Activated CD8-positive, alpha-beta T cell treated with anti-CD3 and anti-CD28 coated beads for 36 hours (primary cell): ENCODE measurements at regions not wholly inside any gene's neighbourhood (a gene's known extent, or its start where the extent isn't known, plus 50 kb on each side); places are given as distances from the start of the nearest gene placed in this dataset.

ENCODE experiments used
- ATAC-seq: fragments of 200-7000 bp; cut with Tn5 transposase; one replicate; pipeline ENCODE4 v1.10.0; 2021; ENCODE audit warnings: mild to moderate bottlenecking, moderate library complexity
- CTCF ChIA-PET: fragments of 350-600 bp; sonication (Branson Sonifier 250); formaldehyde crosslinking; loops from one replicate; lab custom pipeline; 2021; ENCODE audit warnings: antibody characterized with exemption; lab: Charles Lee
- POLR2A ChIA-PET: fragments of 350-600 bp; sonication (Branson Sonifier 250); formaldehyde crosslinking; loops from one replicate; lab custom pipeline; 2021; ENCODE audit warnings: antibody characterized with exemption; lab: Charles Lee
- DNase-seq: peaks from one replicate; pipeline ENCODE4 v3.0.0-alpha.2; 2020
- H3K27ac Mint-ChIP-seq: one replicate; pipeline ENCODE4 v1.8.0; 2021; ENCODE audit warnings: mild to moderate bottlenecking, mixed read lengths
- H3K27me3 Mint-ChIP-seq: one replicate; pipeline ENCODE4 v1.8.0; 2021; ENCODE audit warnings: mixed read lengths
- H3K36me3 Mint-ChIP-seq: one replicate; pipeline ENCODE4 v1.8.0; 2021; ENCODE audit warnings: low read depth, mixed read lengths
- H3K4me1 Mint-ChIP-seq: one replicate; pipeline ENCODE4 v1.8.0; 2021; ENCODE audit warnings: low read depth, mixed read lengths
- H3K4me3 Mint-ChIP-seq: one replicate; pipeline ENCODE4 v1.8.0; 2021; ENCODE audit warnings: mild to moderate bottlenecking, moderate library complexity, mixed read lengths
- H3K9me3 Mint-ChIP-seq: one replicate; pipeline ENCODE4 v1.8.0; 2021; ENCODE audit warnings: mixed read lengths
- CTCF ChIP-seq: fragments of 200-600 bp; IDR thresholded peaks from one replicate; pipeline ENCODE4 v1.8.0; 2022; ENCODE audit warnings: antibody characterized with exemption, mild to moderate bottlenecking
- intact Hi-C: fragments of 100-400 bp; cut with micrococcal nuclease; formaldehyde crosslinking; loops from one replicate; pipeline ENCODE4 v1.10.0; 2022

DNA sequence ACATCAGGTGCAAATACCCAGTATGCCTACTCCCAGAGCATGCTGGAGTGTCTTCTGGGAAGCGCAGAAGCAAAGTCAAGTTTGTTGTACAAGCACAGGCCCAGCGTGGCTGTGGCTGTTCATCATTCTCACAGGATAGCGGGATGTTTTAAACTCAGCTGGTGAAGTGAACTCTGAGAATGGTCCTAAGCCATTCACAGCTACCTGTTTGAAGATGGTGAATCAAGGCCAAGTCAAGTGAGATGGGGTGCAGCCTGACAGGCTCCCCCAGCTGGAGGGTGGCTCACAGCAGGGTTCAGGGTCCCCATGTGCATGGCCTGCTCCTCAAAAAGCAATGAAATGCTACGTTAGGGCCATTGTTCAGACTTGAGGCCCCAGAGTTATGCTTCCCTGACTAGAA is 304.7 kb upstream of the FOXQ1 start:
- Mint-ChIP-seq H3K27ac (no peak overlapping the region), H3K4me3 (no peak overlapping the region), H3K36me3 (no peaks in the 10 kb centered on the region), H3K9me3 (no peaks in the 10 kb centered on the region), H3K27me3 (peaks cover 8% of the 10 kb centered on the region), H3K4me1 (no peaks in the 10 kb centered on the region)
- no peak for ATAC-seq
- intact Hi-C loops, result no loop called here
- no peak for DNase-seq
- no peak for TF ChIP-seq CTCF
- ChIA-PET CTCF (no interaction called here), POLR2A (no interaction called here)

GRCh38 chr6:1004885-1005630 is 306.8 kb upstream of the FOXQ1 start:
- H3K4me3 Mint-ChIP-seq, result no peak overlapping the region
- H3K36me3 Mint-ChIP-seq, result no peaks in the 10 kb centered on the region
- ChIA-PET POLR2A (no interaction called here), CTCF (no interaction called here)
- no peak for TF ChIP-seq CTCF
- no peaks in the 10 kb centered on the region for H3K4me1 Mint-ChIP-seq
- H3K27ac Mint-ChIP-seq, result no peak overlapping the region
- no peaks in the 10 kb centered on the region for H3K9me3 Mint-ChIP-seq
- peaks cover 10% of the 10 kb centered on the region for H3K27me3 Mint-ChIP-seq
- DNase-seq, result no peak
- ATAC-seq, result no peak
- intact Hi-C loops, result no loop called here

DNA sequence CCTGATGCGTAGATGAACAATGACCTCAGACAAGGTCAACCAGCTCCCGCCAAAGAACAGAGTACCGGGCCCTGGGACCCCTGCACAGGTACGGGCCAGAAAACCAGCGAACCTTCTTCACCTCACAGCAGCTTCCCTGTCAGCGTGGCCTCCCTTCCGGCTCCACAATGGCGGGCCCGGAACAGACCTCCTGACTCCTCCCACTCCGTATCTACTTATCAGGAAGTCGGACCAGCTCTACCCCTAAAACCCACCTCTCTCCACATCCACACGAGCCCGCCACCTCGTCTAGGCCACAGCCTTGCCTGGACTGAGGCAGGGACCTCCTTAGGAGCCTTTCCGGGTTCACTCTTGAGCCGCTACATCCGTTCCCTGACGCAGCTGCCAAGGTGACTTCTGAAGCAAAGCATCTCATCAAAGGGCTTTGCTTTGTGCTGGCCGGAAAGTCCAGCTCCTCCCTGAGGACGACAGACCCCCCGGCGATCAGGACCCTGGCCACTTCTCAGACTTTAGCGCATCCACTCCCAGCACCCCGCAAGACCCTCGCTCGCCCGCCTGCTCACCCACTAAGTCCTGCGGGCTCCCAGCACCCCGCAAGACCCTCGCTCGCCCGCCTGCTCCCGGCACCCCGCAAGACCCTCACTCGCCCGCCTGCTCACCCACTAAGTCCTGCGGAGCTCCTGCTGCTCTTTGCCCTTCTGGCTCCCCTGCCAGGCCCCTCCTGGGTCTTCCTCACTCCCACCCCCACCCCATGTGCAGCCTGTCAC is 308.3 kb upstream of the FOXQ1 start:
- ChIA-PET CTCF (no interaction called here), POLR2A (no interaction called here)
- H3K27ac Mint-ChIP-seq, result no peak overlapping the region
- intact Hi-C loops, result no loop called here
- H3K9me3 Mint-ChIP-seq, result no peaks in the 10 kb centered on the region
- H3K27me3 Mint-ChIP-seq, result peaks cover 10% of the 10 kb centered on the region
- H3K36me3 Mint-ChIP-seq, result no peaks in the 10 kb centered on the region
- DNase-seq (no peak), ATAC-seq (no peak)
- no peaks in the 10 kb centered on the region for H3K4me1 Mint-ChIP-seq
- H3K4me3 Mint-ChIP-seq, result no peak overlapping the region
- TF ChIP-seq CTCF, result no peak

GRCh38 chr6:1002989-1003388 is 308.9 kb upstream of the FOXQ1 start:
- ATAC-seq (no peak), DNase-seq (no peak)
- Mint-ChIP-seq H3K4me1 (no peaks in the 10 kb centered on the region), H3K9me3 (no peaks in the 10 kb centered on the region), H3K36me3 (no peaks in the 10 kb centered on the region), H3K4me3 (no peak overlapping the region), H3K27me3 (peaks cover 10% of the 10 kb centered on the region), H3K27ac (no peak overlapping the region)
- TF ChIP-seq CTCF, result no peak
- ChIA-PET CTCF (no interaction called here), POLR2A (no interaction called here)
- intact Hi-C loops, result no loop called here

GRCh38 chr6:1001655-1002349 is 308.9 kb upstream of the EXOC2 start:
- Mint-ChIP-seq H3K27me3 (peaks cover 14% of the 10 kb centered on the region), H3K9me3 (no peaks in the 10 kb centered on the region), H3K36me3 (no peaks in the 10 kb centered on the region), H3K27ac (no peak overlapping the region), H3K4me1 (no peaks in the 10 kb centered on the region), H3K4me3 (no peak overlapping the region)
- DNase-seq (no peak), ATAC-seq (no peak)
- ChIA-PET CTCF (no interaction called here), POLR2A (no interaction called here)
- no peak for TF ChIP-seq CTCF
- intact Hi-C loops, result no loop called here
